GM21367 (cell line): ENCODE measurements at regions not wholly inside any gene's neighbourhood (a gene's known extent, or its start where the extent isn't known, plus 50 kb on each side); places are given as distances from the start of the nearest gene placed in this dataset.

Experiments used
- ATAC-seq: cut with Tn5 transposase; IDR thresholded peaks from one replicate; pipeline ENCODE4 v1.9.1; 2021; ENCODE audit not compliant: unreplicated experiment

DNA sequence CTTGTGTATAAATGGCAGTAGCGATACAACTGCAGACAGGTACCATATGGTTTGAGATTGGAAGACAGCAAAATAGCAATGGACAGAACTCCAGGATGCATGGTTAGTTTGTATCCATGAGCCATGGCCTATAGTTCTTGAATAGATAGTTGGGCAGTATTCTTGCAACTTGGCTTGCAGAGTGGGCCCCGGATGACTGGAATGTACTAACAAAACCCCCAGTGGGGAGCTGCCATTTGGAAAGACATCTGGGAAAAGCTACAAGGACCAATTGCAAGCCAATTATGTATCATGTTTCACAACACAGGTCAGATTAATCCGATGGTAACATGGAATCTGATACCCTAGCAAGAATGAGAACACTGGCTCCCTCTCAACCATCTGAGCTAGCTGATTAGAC is 279.6 kb downstream of the RERGL start:
- no peak for ATAC-seq

- no peak for ATAC-seq
Observed at GRCh38 chr12:17809206-17809605, 280.8 kb downstream of the RERGL start.

DNA sequence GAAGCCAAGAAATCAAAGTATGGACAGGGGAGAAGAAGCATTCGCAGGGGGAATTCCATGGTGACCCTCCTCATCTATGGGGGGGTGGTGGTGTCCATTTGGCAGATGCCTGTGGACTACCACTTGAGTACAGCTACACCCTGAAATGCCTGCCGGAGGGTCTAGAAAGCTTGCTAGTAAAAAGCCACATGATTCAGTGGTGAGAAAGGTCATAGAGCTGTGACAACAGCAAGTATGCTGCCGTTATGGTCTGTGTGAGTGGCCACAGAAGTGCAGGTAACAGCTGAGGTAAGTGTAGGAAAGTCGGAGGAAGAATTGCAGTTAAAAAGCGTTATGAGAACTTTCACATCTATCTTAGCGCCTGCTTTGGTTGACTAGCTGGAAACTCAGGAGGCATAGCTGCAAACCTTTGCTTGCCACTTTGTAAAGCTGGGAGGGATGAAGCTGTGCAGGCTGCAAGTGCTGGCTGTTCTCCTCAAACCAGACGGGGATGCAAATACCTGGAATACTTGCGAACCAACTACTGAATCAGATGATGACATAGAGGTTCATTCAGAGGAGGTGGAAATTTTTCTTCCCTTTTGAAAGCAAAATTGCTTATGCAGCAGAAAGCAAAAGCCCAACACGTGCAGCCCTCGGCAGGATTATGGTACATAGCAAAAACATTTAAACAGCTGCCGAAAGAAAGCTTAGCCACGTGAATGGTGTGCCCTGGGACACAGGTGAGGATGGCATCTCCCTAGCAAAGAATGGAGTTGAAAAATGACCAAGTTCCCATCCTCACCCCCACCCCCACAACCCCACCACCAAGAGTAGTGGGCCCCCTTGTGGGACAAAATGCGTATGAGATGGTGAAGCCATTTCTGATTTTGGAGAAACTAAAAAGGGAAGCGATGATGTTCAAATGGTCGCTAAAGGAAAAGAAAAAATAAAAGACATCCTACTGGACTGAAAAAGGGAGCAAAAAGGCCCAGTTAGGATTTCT is 287.0 kb downstream of the RERGL start:
- no peak for ATAC-seq

DNA sequence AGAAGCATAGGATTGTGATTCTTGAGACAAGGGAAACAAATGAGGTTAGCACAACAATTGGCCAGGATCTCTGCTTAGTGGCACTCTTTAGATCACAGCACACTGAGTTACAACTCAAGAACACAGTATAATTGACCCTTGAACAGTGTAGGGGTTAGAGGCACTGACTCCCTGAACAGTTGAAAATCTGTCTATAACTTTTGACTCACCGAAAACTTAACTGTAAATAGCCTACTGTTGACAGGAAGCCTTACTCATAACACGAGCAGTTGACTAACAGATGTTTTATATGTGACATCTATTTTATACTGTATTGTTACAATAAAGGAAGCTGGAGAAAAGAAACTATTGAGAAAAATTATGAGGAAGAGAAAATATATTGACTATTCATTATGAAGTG is 296.1 kb downstream of the RERGL start:
- no peak for ATAC-seq

DNA sequence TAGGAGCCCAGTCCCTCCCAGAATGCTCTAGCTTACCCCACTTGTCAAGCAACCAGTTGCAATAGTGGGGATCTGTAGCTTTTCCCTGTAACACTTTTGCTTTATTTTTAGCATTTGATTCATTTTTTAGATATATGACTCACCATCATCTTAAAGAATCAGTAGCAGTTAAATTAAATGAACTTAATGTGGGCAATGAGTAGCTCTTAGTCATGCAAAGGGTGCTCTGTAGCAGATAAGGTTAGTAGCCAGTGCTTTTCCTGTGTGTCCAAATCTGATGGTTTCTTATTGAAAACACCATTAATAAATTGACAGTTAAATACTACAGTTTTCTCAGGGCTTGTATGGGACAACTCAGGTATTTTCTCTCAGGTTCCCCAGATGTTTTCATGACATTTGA is 311.8 kb downstream of the RERGL start:
- no peak for ATAC-seq

DNA sequence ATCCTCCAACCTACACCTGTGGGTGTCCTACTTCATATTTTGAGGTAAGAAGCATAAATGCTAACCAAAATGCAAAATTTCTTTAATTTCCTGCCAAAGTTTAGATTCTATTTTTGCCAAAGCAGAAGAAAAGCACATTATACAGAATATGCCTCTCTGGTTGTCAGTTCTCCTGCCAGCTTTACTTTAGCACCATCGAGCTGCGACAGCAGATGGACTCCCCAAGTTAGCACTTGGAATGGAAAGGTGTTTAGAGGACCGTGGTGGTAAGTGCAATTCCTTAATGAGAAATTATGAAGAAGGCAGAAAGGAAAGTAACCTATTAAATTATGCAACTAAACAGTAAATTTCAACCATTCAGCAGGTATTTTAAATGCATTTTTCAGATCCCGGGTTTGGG is 326.6 kb downstream of the RERGL start:
- ATAC-seq: no peak

- ATAC-seq: no peak
Observed at GRCh38 chr12:17759982-17760381, 330.0 kb downstream of the RERGL start.
